CD14-positive monocyte (primary cell): ENCODE measurements at regions not wholly inside any gene's neighbourhood (a gene's known extent, or its start where the extent isn't known, plus 50 kb on each side); places are given as distances from the start of the nearest gene placed in this dataset.

Experiments used
- DNase-seq, 3 donors: peaks; one replicate each; pipeline ENCODE4 v3.0.0-alpha.2; 2011 to 2022
- H2AFZ ChIP-seq: 2 replicates; pipeline ENCODE4 v1.6.0; 2012; ENCODE audit warnings: mild to moderate bottlenecking, low read depth, low read length, inconsistent platforms; ENCODE audit not compliant: insufficient read depth, poor library complexity, severe bottlenecking
- H3K27ac ChIP-seq, 2 donors: 1 replicate in 1 of 2; 2 replicates in 1 of 2; pipeline ENCODE4 v1.5.1; 2012 to 2013; ENCODE audit warnings: low read length in 2 of 2, control low read depth in 1 of 2, inconsistent platforms in 1 of 2, low read depth in 1 of 2, mild to moderate bottlenecking in 1 of 2
- H3K27me3 ChIP-seq, 2 donors: one replicate each; pipeline versions ENCODE4 v1.6.0 to v1.6.1; 2011 to 2013; ENCODE audit warnings: low read length in 2 of 2; ENCODE audit not compliant: control insufficient read depth in 2 of 2, insufficient read depth in 2 of 2
- H3K36me3 ChIP-seq, 2 donors: replicated peaks in 1 of 2; 1 replicate in 1 of 2; 2 replicates in 1 of 2; pipeline versions ENCODE4 v1.5.1 to v1.6.1; 2012 to 2013; ENCODE audit warnings: low read length in 2 of 2, control low read depth in 1 of 2, inconsistent platforms in 1 of 2, mild to moderate bottlenecking in 1 of 2; ENCODE audit not compliant: insufficient read depth in 2 of 2, control insufficient read depth in 1 of 2
- H3K4me1 ChIP-seq, 2 donors: 1 replicate in 1 of 2; 2 replicates in 1 of 2; pipeline versions ENCODE4 v1.5.1 to v1.6.1; 2012 to 2013; ENCODE audit warnings: low read length in 2 of 2, control low read depth in 1 of 2, inconsistent platforms in 1 of 2, mild to moderate bottlenecking in 1 of 2, moderate library complexity in 1 of 2; ENCODE audit not compliant: insufficient read depth in 2 of 2, control insufficient read depth in 1 of 2
- H3K4me2 ChIP-seq: replicated peaks from 2 replicates; pipeline ENCODE3; 2012; ENCODE audit warnings: low read length, moderate library complexity, mild to moderate bottlenecking; ENCODE audit not compliant: poor library complexity, severe bottlenecking; ENCODE audit errors: extremely low read depth
- H3K4me3 ChIP-seq, 3 experiments: fragments of 200-600 bp in 1 of 3; sonication (generic) in 1 of 3; replicated peaks in 1 of 3; 1 replicate in 2 of 3; 2 replicates in 1 of 3; pipeline ENCODE4 v1.5.1; 2011 to 2013; ENCODE audit warnings: low read length in 3 of 3, mild to moderate bottlenecking in 3 of 3, control low read depth in 2 of 3, low read depth in 2 of 3, inconsistent platforms in 1 of 3, moderate library complexity in 1 of 3
- H3K79me2 ChIP-seq: 2 replicates; pipeline ENCODE4 v1.6.0; 2012; ENCODE audit warnings: mild to moderate bottlenecking, control low read depth, inconsistent platforms, low read length, moderate library complexity; ENCODE audit not compliant: insufficient read depth
- H3K9ac ChIP-seq: 2 replicates; pipeline ENCODE4 v1.6.0; 2017; ENCODE audit warnings: low read length, mild to moderate bottlenecking; ENCODE audit not compliant: insufficient read depth, poor library complexity, severe bottlenecking
- H3K9me3 ChIP-seq, 2 donors: replicated peaks in 1 of 2; 1 replicate in 1 of 2; 2 replicates in 1 of 2; pipeline versions ENCODE4 v1.5.1 to v1.6.1; 2012 to 2013; ENCODE audit warnings: low read length in 2 of 2, control low read depth in 1 of 2; ENCODE audit not compliant: control insufficient read depth in 1 of 2, insufficient read depth in 1 of 2
- H4K20me1 ChIP-seq: 2 replicates; pipeline ENCODE4 v1.6.0; 2012; ENCODE audit warnings: mild to moderate bottlenecking, low read length, control low read depth, moderate library complexity; ENCODE audit not compliant: insufficient read depth
- H3K27ac Mint-ChIP-seq, 7 donors: one replicate each; pipeline ENCODE4 v1.8.0; 2020; ENCODE audit warnings: mild to moderate bottlenecking in 7 of 7, mixed read lengths in 7 of 7, moderate library complexity in 6 of 7, inconsistent platforms in 2 of 7
- H3K27me3 Mint-ChIP-seq, 3 donors: one replicate each; pipeline ENCODE4 v1.8.0; 2021 to 2022; ENCODE audit warnings: low read depth in 3 of 3, mild to moderate bottlenecking in 3 of 3, mixed read lengths in 3 of 3, moderate library complexity in 3 of 3, inconsistent platforms in 1 of 3
- H3K36me3 Mint-ChIP-seq, 2 donors: one replicate each; pipeline ENCODE4 v1.8.0; 2020; ENCODE audit warnings: mixed read lengths in 2 of 2, inconsistent platforms in 1 of 2, mild to moderate bottlenecking in 1 of 2
- H3K4me1 Mint-ChIP-seq: one replicate; pipeline ENCODE4 v1.8.0; 2020; ENCODE audit warnings: mild to moderate bottlenecking, mixed read lengths
- H3K4me3 Mint-ChIP-seq, 2 donors: one replicate each; pipeline ENCODE4 v1.8.0; 2020; ENCODE audit warnings: mild to moderate bottlenecking in 2 of 2, mixed read lengths in 2 of 2, moderate library complexity in 1 of 2
- H3K9me3 Mint-ChIP-seq, 7 donors: one replicate each; pipeline ENCODE4 v1.8.0; 2020 to 2022; ENCODE audit warnings: mixed read lengths in 7 of 7, mild to moderate bottlenecking in 6 of 7, moderate library complexity in 6 of 7, inconsistent platforms in 2 of 7
- WGBS: methylation state at CpG from one replicate; pipeline ENCODE4 v1.1.5; 2013; ENCODE audit warnings: missing lambda C conversion rate; ENCODE audit not compliant: insufficient coverage; 5-methylcytosine and 5-hydroxymethylcytosine counted together
- intact Hi-C, 2 donors: fragments of 100-400 bp; cut with micrococcal nuclease; formaldehyde crosslinking; loops; one replicate each; pipeline versions ENCODE4 v1.15.0 to v1.15.1; 2023
- TF ChIP-seq, protein P1 (sequence below): fragments of 200-600 bp; IDR thresholded peaks from one replicate; pipeline ENCODE4 v1.8.0; 2022; ENCODE audit warnings: antibody characterized with exemption, mild to moderate bottlenecking

DNA sequence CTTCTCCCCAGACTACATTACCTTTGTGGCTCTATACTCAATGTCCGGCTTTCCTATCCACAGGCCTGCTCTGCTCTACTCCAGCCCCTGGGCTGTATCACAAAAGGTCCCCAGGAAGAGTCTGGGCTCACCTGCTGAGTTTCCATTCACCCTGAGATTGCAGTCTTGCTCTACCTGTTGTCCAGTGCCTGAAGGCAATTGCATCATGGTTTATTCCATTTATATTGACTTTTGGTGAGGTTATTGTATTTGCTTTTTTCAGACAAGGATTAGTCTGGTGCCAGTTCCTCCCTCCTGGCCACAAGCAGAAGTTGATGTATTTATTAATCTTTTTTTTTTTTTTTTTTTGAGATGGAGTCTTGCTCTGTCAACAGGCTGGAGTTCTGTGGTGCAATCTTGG lies 273.1 kb downstream of the XPNPEP1 start:
- Mint-ChIP-seq H3K27me3 (no peaks in the 10 kb centered on the region), H3K4me3 (no peak overlapping the region)
- H3K4me1 ChIP-seq = no peaks in the 10 kb centered on the region

DNA sequence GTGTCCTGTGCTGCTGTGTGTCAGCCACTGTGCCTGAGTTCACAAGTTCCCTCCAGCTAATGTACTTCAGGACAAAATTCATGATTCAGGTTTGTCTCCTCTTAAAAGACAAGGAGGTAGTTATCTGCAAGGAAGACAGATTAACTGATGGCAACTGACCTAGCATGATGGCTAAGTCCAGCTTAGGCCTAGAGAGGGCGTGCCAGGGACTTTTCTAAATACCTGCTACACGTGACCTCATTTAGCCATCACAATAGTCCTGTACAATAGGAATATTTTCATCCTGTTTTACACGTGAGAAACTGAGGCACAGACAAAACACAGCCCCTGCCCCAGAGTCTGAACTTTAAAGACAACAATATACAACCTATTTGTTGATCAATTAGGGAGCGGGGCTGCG lies 275.7 kb downstream of the XPNPEP1 start:
- Histone ChIP-seq H3K27ac (no peak overlapping the region), H4K20me1 (no peaks in the 10 kb centered on the region), H3K27me3 (no peaks in the 10 kb centered on the region), H3K4me1 (no peaks in the 10 kb centered on the region), H3K79me2 (no peaks in the 10 kb centered on the region), H3K9me3 (peaks cover 0 to 5% of the 10 kb centered on the region in 2 donors), H3K36me3 (no peaks in the 10 kb centered on the region), H3K4me2 (no peak overlapping the region), H2AFZ (no peak overlapping the region), H3K4me3 (no peak overlapping the region), H3K9ac (no peak overlapping the region)
- TF ChIP-seq, protein P1, sequence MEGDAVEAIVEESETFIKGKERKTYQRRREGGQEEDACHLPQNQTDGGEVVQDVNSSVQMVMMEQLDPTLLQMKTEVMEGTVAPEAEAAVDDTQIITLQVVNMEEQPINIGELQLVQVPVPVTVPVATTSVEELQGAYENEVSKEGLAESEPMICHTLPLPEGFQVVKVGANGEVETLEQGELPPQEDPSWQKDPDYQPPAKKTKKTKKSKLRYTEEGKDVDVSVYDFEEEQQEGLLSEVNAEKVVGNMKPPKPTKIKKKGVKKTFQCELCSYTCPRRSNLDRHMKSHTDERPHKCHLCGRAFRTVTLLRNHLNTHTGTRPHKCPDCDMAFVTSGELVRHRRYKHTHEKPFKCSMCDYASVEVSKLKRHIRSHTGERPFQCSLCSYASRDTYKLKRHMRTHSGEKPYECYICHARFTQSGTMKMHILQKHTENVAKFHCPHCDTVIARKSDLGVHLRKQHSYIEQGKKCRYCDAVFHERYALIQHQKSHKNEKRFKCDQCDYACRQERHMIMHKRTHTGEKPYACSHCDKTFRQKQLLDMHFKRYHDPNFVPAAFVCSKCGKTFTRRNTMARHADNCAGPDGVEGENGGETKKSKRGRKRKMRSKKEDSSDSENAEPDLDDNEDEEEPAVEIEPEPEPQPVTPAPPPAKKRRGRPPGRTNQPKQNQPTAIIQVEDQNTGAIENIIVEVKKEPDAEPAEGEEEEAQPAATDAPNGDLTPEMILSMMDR = no peak
- H3K27me3 Mint-ChIP-seq = no peaks in the 10 kb centered on the region
- peaks cover 0 to 6% (median 3%) of the 10 kb centered on the region in 7 donors for H3K9me3 Mint-ChIP-seq
- H3K4me3 Mint-ChIP-seq = no peak overlapping the region
- no peak overlapping the region for H3K27ac Mint-ChIP-seq
- intact Hi-C loops = no loop called here
- no peak for DNase-seq
- H3K36me3 Mint-ChIP-seq = no peaks in the 10 kb centered on the region
- no peaks in the 10 kb centered on the region for H3K4me1 Mint-ChIP-seq
- 60% methylated on average over 3 of the region's 5 CpGs for WGBS

More for the DNA sequence above, 273.1 kb downstream of the XPNPEP1 start:
- H4K20me1 ChIP-seq = no peaks in the 10 kb centered on the region
- no peak for DNase-seq
- no peak overlapping the region for H3K9ac ChIP-seq
- peaks cover 0 to 9% of the 10 kb centered on the region in 2 donors for H3K9me3 ChIP-seq
- TF ChIP-seq, protein P1 = no peak
- no peak overlapping the region for H3K27ac ChIP-seq
- Mint-ChIP-seq H3K4me1 (no peaks in the 10 kb centered on the region), H3K36me3 (no peaks in the 10 kb centered on the region), H3K9me3 (peaks cover 2 to 11% (median 5%) of the 10 kb centered on the region in 7 donors), H3K27ac (no peak overlapping the region)
- no peaks in the 10 kb centered on the region for H3K27me3 ChIP-seq
- no peaks in the 10 kb centered on the region for H3K36me3 ChIP-seq
- 73% methylated on average over 1 of the region's 1 CpG for WGBS
- H2AFZ ChIP-seq = no peak overlapping the region
- H3K79me2 ChIP-seq = no peaks in the 10 kb centered on the region
- intact Hi-C loops = no loop called here
- no peak overlapping the region for H3K4me2 ChIP-seq
- H3K4me3 ChIP-seq = no peak overlapping the region
